CD8-positive, alpha-beta memory T cell (primary cell): ENCODE measurements at regions not wholly inside any gene's neighbourhood (a gene's known extent, or its start where the extent isn't known, plus 50 kb on each side); places are given as distances from the start of the nearest gene placed in this dataset.

Experiments
- CTCF ChIA-PET: fragments of 350-600 bp; sonication (Branson Sonifier 250); formaldehyde crosslinking; loops from one replicate; lab custom pipeline; 2021; ENCODE audit warnings: antibody characterized with exemption; lab: Charles Lee
- POLR2A ChIA-PET: fragments of 350-600 bp; sonication (Branson Sonifier 250); formaldehyde crosslinking; loops from one replicate; lab custom pipeline; 2021; ENCODE audit warnings: antibody characterized with exemption; lab: Charles Lee
- DNase-seq, 5 donors: peaks; one replicate each; pipeline versions ENCODE4 v3.0.0 to v3.0.0-alpha.2; 2020 to 2022; ENCODE audit warnings: mixed read lengths in 1 of 5
- H3K27ac ChIP-seq: one replicate; pipeline ENCODE4 v1.7.0; 2013; ENCODE audit warnings: low read depth, mild to moderate bottlenecking, low read length, moderate library complexity
- H3K27me3 ChIP-seq: 2 replicates; pipeline ENCODE4 v1.7.0; 2013; ENCODE audit warnings: low read length, mild to moderate bottlenecking; ENCODE audit not compliant: insufficient read depth, poor library complexity, severe bottlenecking
- H3K36me3 ChIP-seq: 2 replicates; pipeline ENCODE4 v1.7.0; 2013; ENCODE audit warnings: mild to moderate bottlenecking, low read length, moderate library complexity; ENCODE audit not compliant: insufficient read depth
- H3K4me1 ChIP-seq: 2 replicates; pipeline ENCODE4 v1.7.0; 2013; ENCODE audit warnings: mild to moderate bottlenecking, low read length, moderate library complexity; ENCODE audit not compliant: insufficient read depth
- H3K4me3 ChIP-seq: 2 replicates; pipeline ENCODE4 v1.7.0; 2013; ENCODE audit warnings: mild to moderate bottlenecking, low read length
- H3K9me3 ChIP-seq: 2 replicates; pipeline ENCODE4 v1.7.0; 2013; ENCODE audit warnings: mild to moderate bottlenecking, low read length
- H3K27ac Mint-ChIP-seq, 8 donors: one replicate each; pipeline ENCODE4 v1.8.0; 2020 to 2021; ENCODE audit warnings: mixed read lengths in 8 of 8, mild to moderate bottlenecking in 6 of 8, inconsistent platforms in 3 of 8, moderate library complexity in 3 of 8
- H3K27me3 Mint-ChIP-seq, 2 donors: one replicate each; pipeline ENCODE4 v1.8.0; 2020 to 2021; ENCODE audit warnings: mixed read lengths in 2 of 2, mild to moderate bottlenecking in 1 of 2, moderate library complexity in 1 of 2
- H3K36me3 Mint-ChIP-seq, 3 donors: one replicate each; pipeline ENCODE4 v1.8.0; 2020 to 2021; ENCODE audit warnings: mixed read lengths in 3 of 3, inconsistent platforms in 1 of 3, mild to moderate bottlenecking in 1 of 3
- H3K4me1 Mint-ChIP-seq, 3 donors: one replicate each; pipeline ENCODE4 v1.8.0; 2020 to 2021; ENCODE audit warnings: mixed read lengths in 3 of 3, inconsistent platforms in 1 of 3, mild to moderate bottlenecking in 1 of 3
- H3K4me3 Mint-ChIP-seq, 7 donors: one replicate each; pipeline ENCODE4 v1.8.0; 2020 to 2021; ENCODE audit warnings: mixed read lengths in 7 of 7, mild to moderate bottlenecking in 6 of 7, moderate library complexity in 4 of 7, inconsistent platforms in 2 of 7
- H3K9me3 Mint-ChIP-seq, 5 donors: one replicate each; pipeline ENCODE4 v1.8.0; 2020 to 2022; ENCODE audit warnings: mixed read lengths in 5 of 5, mild to moderate bottlenecking in 3 of 5, moderate library complexity in 2 of 5, inconsistent platforms in 1 of 5

- H3K27me3 ChIP-seq = no peaks in the 10 kb centered on the region
- no peak overlapping the region for H3K27ac ChIP-seq
- H3K9me3 Mint-ChIP-seq = peaks cover 20 to 32% (median 23%) of the 10 kb centered on the region in 5 donors
- no peak overlapping the region for H3K4me3 ChIP-seq
- no peaks in the 10 kb centered on the region for H3K4me1 Mint-ChIP-seq
- ChIA-PET CTCF (no interaction called here), POLR2A (no interaction called here)
- DNase-seq = no peak
- H3K9me3 ChIP-seq = no peaks in the 10 kb centered on the region
- no peak overlapping the region for H3K4me3 Mint-ChIP-seq
- no peaks in the 10 kb centered on the region for H3K36me3 ChIP-seq
- H3K4me1 ChIP-seq = no peaks in the 10 kb centered on the region
- H3K27me3 Mint-ChIP-seq = peaks cover 0 to 1% of the 10 kb centered on the region in 2 donors
- H3K36me3 Mint-ChIP-seq = no peaks in the 10 kb centered on the region
- no peak overlapping the region for H3K27ac Mint-ChIP-seq
Observed at GRCh38 chr10:111486346-111486745, 409.5 kb downstream of the ADRA2A start.

- Histone ChIP-seq H3K4me3 (no peak overlapping the region), H3K27ac (no peak overlapping the region), H3K4me1 (no peaks in the 10 kb centered on the region), H3K36me3 (no peaks in the 10 kb centered on the region), H3K27me3 (no peaks in the 10 kb centered on the region), H3K9me3 (no peaks in the 10 kb centered on the region)
- H3K27me3 Mint-ChIP-seq = no peaks in the 10 kb centered on the region
- no peak overlapping the region for H3K27ac Mint-ChIP-seq
- no peak for DNase-seq
- POLR2A ChIA-PET = no interaction called here
- H3K9me3 Mint-ChIP-seq = peaks cover 27 to 47% (median 35%) of the 10 kb centered on the region in 5 donors
- H3K36me3 Mint-ChIP-seq = no peaks in the 10 kb centered on the region
- no peaks in the 10 kb centered on the region for H3K4me1 Mint-ChIP-seq
- CTCF ChIA-PET = no interaction called here
- no peak overlapping the region for H3K4me3 Mint-ChIP-seq
Observed at GRCh38 chr10:111488668-111489067, 411.8 kb downstream of the ADRA2A start.

DNA sequence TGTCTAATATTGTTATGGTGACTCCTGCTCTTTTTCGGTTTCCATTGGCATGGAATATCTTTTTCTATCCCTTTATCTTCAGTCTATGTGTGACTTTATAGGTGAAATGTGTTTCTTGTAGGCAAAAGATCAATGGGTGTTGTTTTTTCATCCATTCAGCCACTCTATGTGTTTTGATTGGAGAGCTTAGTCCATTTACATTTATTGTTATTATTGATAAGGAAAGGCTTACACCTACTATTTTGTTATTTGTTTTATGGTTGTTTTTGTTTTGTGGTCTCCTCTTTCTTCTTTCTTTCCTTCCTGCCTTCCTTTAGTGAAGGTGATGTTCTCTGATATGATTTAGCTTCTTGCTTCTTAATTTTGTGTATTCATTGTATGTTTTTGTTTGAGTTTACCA lies 414.3 kb downstream of the ADRA2A start:
- H3K27ac Mint-ChIP-seq = no peak overlapping the region
- Histone ChIP-seq H3K4me1 (no peaks in the 10 kb centered on the region), H3K9me3 (no peaks in the 10 kb centered on the region), H3K27ac (no peak overlapping the region), H3K36me3 (no peaks in the 10 kb centered on the region), H3K4me3 (no peak overlapping the region), H3K27me3 (no peaks in the 10 kb centered on the region)
- ChIA-PET CTCF (no interaction called here), POLR2A (no interaction called here)
- DNase-seq = no peak
- peaks cover 32 to 47% (median 35%) of the 10 kb centered on the region in 5 donors for H3K9me3 Mint-ChIP-seq
- H3K4me1 Mint-ChIP-seq = no peaks in the 10 kb centered on the region
- H3K27me3 Mint-ChIP-seq = peaks cover 3 to 9% of the 10 kb centered on the region in 2 donors
- H3K36me3 Mint-ChIP-seq = no peaks in the 10 kb centered on the region
- no peak overlapping the region for H3K4me3 Mint-ChIP-seq

DNA sequence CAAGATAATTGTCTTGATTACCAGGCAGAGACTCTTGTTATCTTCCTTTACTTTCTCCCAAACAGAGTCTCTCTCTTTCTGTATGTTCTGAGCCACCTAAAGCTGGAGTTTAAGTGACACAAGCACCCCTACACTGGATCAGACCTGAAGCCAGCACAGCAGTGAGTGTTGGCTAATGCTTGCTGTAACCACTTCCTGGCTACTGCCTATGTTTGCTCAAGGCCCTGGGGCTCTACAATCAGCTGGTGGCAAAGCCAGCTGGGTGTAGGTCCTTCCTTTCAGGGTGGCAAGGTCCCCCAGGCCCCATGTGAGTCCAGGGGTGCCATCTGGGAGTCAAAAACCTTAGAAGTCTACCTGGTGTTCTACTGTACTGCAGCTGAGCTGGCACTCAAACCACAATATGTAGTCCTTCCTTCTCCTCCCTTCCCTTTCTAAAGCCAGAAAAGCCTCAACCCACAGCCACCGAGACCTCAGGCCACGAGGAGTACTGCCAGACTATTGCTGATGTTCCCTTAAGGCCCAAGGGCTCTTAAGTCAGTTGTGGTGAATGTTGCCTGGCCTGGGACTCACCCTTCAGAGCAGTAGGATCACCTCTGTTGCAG lies 416.3 kb downstream of the ADRA2A start:
- no peaks in the 10 kb centered on the region for H3K27me3 ChIP-seq
- H3K4me1 Mint-ChIP-seq = no peaks in the 10 kb centered on the region
- H3K36me3 ChIP-seq = no peaks in the 10 kb centered on the region
- no peaks in the 10 kb centered on the region for H3K36me3 Mint-ChIP-seq
- ChIA-PET CTCF (no interaction called here), POLR2A (no interaction called here)
- H3K4me1 ChIP-seq = no peaks in the 10 kb centered on the region
- peaks cover 5 to 22% of the 10 kb centered on the region in 2 donors for H3K27me3 Mint-ChIP-seq
- no peaks in the 10 kb centered on the region for H3K9me3 ChIP-seq
- H3K4me3 Mint-ChIP-seq = no peak overlapping the region
- no peak overlapping the region for H3K27ac ChIP-seq
- DNase-seq = no peak
- no peak overlapping the region for H3K27ac Mint-ChIP-seq
- H3K9me3 Mint-ChIP-seq = peaks cover 30 to 40% (median 33%) of the 10 kb centered on the region in 5 donors
- no peak overlapping the region for H3K4me3 ChIP-seq

DNA sequence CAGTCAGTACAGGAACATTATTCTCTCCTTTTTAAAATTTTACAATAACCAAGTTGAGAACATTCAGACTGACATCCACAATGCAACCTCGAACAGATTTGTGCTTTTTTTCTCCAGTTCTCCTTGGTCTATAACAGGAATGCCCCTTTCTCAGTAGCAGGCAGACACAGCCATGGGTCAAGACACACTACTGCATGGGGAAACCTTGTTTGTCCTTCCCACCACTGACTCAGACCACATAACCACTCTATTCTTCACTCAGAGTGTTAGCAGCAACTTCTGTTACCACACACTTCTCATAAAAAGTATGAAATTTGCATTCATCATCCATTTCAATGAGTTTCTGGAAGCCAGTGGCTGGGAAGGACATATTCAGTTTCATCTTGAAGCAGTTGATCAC lies 421.7 kb downstream of the ADRA2A start:
- Histone ChIP-seq H3K4me1 (no peaks in the 10 kb centered on the region), H3K9me3 (no peaks in the 10 kb centered on the region), H3K27ac (no peak overlapping the region), H3K27me3 (no peaks in the 10 kb centered on the region), H3K36me3 (no peaks in the 10 kb centered on the region), H3K4me3 (no peak overlapping the region)
- no peaks in the 10 kb centered on the region for H3K36me3 Mint-ChIP-seq
- H3K4me3 Mint-ChIP-seq = no peak overlapping the region
- CTCF ChIA-PET = no interaction called here
- no peak overlapping the region for H3K27ac Mint-ChIP-seq
- peaks cover 5 to 27% of the 10 kb centered on the region in 2 donors for H3K27me3 Mint-ChIP-seq
- no peak for DNase-seq
- H3K9me3 Mint-ChIP-seq = peaks cover 2 to 8% (median 3%) of the 10 kb centered on the region in 5 donors
- no peaks in the 10 kb centered on the region for H3K4me1 Mint-ChIP-seq
- POLR2A ChIA-PET = no interaction called here

DNA sequence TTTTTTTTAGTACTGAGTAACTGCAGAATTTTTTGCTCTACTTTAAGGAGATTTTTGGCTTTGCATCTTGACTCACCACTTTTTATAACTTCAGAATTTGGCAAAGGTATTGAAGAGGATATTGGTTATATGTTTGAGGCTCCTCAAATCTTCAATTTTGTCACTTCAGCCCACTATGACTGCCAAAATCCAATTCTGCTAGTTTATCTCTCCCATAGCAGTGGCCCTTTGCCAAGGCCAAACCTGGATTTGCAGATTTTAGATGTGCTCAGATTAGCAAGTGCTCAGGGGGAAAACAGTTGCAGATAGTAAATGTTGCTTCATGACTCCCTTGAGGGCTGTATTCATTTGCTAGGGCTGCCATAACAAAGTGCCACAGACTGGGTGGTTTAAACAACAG lies 427.5 kb downstream of the ADRA2A start:
- POLR2A ChIA-PET = no interaction called here
- Histone ChIP-seq H3K36me3 (no peaks in the 10 kb centered on the region), H3K4me1 (no peaks in the 10 kb centered on the region), H3K4me3 (no peak overlapping the region), H3K9me3 (no peaks in the 10 kb centered on the region), H3K27me3 (no peaks in the 10 kb centered on the region), H3K27ac (no peak overlapping the region)
- DNase-seq = no peak
- CTCF ChIA-PET = no interaction called here
- Mint-ChIP-seq H3K4me3 (no peak overlapping the region), H3K27ac (no peak overlapping the region), H3K9me3 (peaks cover 2 to 10% (median 5%) of the 10 kb centered on the region in 5 donors), H3K27me3 (peaks cover 2 to 6% of the 10 kb centered on the region in 2 donors), H3K36me3 (no peaks in the 10 kb centered on the region), H3K4me1 (no peaks in the 10 kb centered on the region)

DNA sequence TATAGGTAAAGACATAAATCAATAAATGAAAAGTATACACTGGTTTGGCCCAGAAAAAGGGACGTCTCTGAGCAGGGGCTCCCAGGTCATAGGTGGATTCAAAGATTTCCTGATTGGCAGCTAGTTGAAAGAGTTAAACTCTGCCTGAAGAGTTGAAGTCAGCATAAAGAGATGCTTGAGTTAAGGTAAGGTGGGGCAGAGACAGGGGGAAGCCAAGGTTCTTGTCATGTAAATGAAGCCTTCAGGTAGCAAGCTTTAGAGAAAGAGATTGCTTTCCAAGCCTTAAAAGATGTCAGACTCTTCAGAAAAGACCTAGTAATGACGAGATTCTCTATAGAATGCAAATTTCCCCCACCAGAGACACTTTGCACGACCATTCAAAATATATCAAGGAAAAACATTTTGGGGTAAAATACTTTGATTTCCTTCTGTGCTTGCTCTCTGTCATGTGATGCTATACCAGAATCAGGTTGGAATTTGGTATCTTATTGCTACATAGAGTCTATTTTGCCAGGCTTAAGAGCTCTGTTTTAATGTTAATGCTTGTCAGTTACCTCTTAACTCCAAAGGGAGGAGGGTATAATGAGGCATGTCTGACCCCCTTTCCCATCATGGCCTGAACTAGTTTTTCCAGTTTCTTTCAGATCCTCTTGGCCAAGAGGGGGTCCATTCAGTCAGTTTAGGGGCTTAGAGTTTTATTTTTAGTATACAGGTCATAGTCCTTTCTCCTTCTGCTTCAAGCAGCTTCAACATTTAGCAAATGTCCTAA lies 429.6 kb downstream of the ADRA2A start:
- no peaks in the 10 kb centered on the region for H3K9me3 ChIP-seq

DNA sequence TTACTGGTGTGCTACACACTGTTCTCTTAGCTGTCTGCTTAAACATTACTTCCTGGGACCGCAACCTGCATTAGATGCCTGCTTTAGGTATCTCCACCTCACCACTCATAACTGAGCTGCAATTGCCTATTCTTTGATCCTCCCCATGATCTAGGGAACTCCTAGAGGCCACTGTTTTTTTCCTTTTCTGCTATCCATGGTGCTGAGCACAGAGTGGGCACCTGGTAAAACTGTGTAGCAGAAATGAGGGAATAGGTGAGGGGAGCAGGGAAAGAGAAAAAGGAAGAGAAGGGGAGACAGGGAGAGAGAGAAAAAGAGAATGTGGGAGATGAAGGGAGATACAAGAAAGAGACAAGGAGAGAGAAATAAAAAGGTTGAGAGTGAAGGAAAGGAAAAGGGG lies 434.9 kb downstream of the ADRA2A start:
- Histone ChIP-seq H3K4me1 (no peaks in the 10 kb centered on the region), H3K4me3 (no peak overlapping the region), H3K27ac (no peak overlapping the region), H3K36me3 (no peaks in the 10 kb centered on the region), H3K9me3 (no peaks in the 10 kb centered on the region), H3K27me3 (no peaks in the 10 kb centered on the region)
- Mint-ChIP-seq H3K27ac (no peak overlapping the region), H3K27me3 (peaks cover 2 to 12% of the 10 kb centered on the region in 2 donors), H3K9me3 (no peaks in the 10 kb centered on the region), H3K4me1 (no peaks in the 10 kb centered on the region), H3K36me3 (no peaks in the 10 kb centered on the region), H3K4me3 (no peak overlapping the region)
- no peak for DNase-seq
- CTCF ChIA-PET = no interaction called here
- POLR2A ChIA-PET = no interaction called here

More for the DNA sequence above, 429.6 kb downstream of the ADRA2A start:
- POLR2A ChIA-PET = no interaction called here
- Histone ChIP-seq H3K27ac (no peak overlapping the region), H3K4me3 (no peak overlapping the region), H3K4me1 (no peaks in the 10 kb centered on the region), H3K36me3 (no peaks in the 10 kb centered on the region), H3K27me3 (no peaks in the 10 kb centered on the region)
- no peak overlapping the region for H3K27ac Mint-ChIP-seq
- H3K9me3 Mint-ChIP-seq = peaks cover 2 to 10% (median 5%) of the 10 kb centered on the region in 5 donors
- H3K4me1 Mint-ChIP-seq = no peaks in the 10 kb centered on the region
- no peak for DNase-seq
- H3K27me3 Mint-ChIP-seq = peaks cover 4 to 12% of the 10 kb centered on the region in 2 donors
- CTCF ChIA-PET = no interaction called here
- no peaks in the 10 kb centered on the region for H3K36me3 Mint-ChIP-seq
- no peak overlapping the region for H3K4me3 Mint-ChIP-seq
